Brain microvascular endothelial cell (primary cell): ENCODE measurements at regions not wholly inside any gene's neighbourhood (a gene's known extent, or its start where the extent isn't known, plus 50 kb on each side); places are given as distances from the start of the nearest gene placed in this dataset.

Experiments used
- DNase-seq: peaks from one replicate; pipeline ENCODE4 v3.0.0-alpha.2; 2020
- H3K27ac ChIP-seq: fragments of 250-450 bp; sonication (Bioruptor Pico); 2 replicates; pipeline ENCODE4 v1.5.1; 2020; ENCODE audit warnings: mild to moderate bottlenecking, moderate library complexity
- H3K27me3 ChIP-seq: fragments of 250-450 bp; sonication (Bioruptor Pico); replicated peaks from 2 replicates; pipeline ENCODE4 v1.5.1; 2020; ENCODE audit warnings: mild to moderate bottlenecking
- H3K36me3 ChIP-seq: fragments of 250-450 bp; sonication (Bioruptor Pico); replicated peaks from 2 replicates; pipeline ENCODE4 v1.5.1; 2020; ENCODE audit warnings: mild to moderate bottlenecking
- H3K4me3 ChIP-seq: 2 replicates; pipeline ENCODE4 v1.5.1; 2011; ENCODE audit warnings: low read depth, mild to moderate bottlenecking, control low read depth, low read length, moderate library complexity
- in situ Hi-C: cut with HindIII; loops from 2 replicates; pipeline ENCODE4 v1.10.0; 2017; ENCODE audit warnings: low sequenced_read_pairs, low pct_ligation_motif_present
- TF ChIP-seq, protein P1 (sequence below): IDR thresholded peaks from 2 replicates; pipeline ENCODE4 v1.5.1; 2011; ENCODE audit warnings: low read depth, mild to moderate bottlenecking, moderate library complexity, low read length, control low read depth, inconsistent platforms; ENCODE audit errors: missing control alignments

GRCh38 chr6:44059359-44060346 is 67.6 kb downstream of the MRPL14 start:
- in situ Hi-C loops = no loop called here
- no peaks in the 10 kb centered on the region for H3K27me3 ChIP-seq
- H3K27ac ChIP-seq = peak overlapping the region; percentile 97
- H3K36me3 ChIP-seq = no peaks in the 10 kb centered on the region
- DNase-seq = no peak
- no peak overlapping the region for H3K4me3 ChIP-seq
- TF ChIP-seq, protein P1, sequence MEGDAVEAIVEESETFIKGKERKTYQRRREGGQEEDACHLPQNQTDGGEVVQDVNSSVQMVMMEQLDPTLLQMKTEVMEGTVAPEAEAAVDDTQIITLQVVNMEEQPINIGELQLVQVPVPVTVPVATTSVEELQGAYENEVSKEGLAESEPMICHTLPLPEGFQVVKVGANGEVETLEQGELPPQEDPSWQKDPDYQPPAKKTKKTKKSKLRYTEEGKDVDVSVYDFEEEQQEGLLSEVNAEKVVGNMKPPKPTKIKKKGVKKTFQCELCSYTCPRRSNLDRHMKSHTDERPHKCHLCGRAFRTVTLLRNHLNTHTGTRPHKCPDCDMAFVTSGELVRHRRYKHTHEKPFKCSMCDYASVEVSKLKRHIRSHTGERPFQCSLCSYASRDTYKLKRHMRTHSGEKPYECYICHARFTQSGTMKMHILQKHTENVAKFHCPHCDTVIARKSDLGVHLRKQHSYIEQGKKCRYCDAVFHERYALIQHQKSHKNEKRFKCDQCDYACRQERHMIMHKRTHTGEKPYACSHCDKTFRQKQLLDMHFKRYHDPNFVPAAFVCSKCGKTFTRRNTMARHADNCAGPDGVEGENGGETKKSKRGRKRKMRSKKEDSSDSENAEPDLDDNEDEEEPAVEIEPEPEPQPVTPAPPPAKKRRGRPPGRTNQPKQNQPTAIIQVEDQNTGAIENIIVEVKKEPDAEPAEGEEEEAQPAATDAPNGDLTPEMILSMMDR = no peak

DNA sequence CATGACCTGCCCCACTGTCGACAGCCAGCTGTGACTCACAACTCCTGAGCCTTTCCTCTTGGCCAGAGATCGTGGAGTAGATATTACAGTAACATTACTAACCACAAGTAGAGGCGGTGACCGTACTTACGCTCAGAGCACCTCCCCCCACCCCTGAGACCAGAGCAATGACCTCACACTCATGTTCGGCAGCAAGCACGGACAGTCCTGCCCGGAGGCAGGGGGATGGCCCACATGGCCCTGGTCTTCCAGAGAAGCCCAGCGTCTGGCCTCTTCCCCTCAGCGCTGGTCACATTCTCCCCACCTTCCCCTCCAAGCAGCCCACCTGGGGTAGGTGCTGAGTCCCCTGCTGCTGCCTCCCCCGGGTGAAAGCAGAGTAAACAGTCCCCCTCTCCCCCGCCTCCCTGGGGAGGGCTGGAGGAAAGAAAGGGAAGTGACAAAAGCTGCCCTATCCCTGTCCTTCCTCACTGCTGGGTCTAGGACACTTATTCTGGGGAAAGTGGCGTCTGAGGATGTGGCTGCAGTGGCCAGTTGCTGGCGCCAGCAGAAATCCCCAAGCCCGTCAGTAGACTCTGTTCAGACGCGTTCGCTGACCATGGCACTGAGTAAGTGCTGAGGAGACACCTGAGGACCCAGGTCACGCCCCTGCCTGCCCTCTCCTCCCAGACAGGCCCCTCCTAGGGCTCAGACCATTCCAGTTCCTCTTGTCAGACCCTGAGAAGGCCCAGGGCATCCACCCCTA is 68.5 kb downstream of the MRPL14 start:
- in situ Hi-C loops = no loop called here
- peak overlapping the region; percentile 97 for H3K27ac ChIP-seq
- no peak overlapping the region for H3K4me3 ChIP-seq
- H3K36me3 ChIP-seq = no peaks in the 10 kb centered on the region
- H3K27me3 ChIP-seq = no peaks in the 10 kb centered on the region
- peak; percentile 100 for DNase-seq
- TF ChIP-seq, protein P1 = no peak

DNA sequence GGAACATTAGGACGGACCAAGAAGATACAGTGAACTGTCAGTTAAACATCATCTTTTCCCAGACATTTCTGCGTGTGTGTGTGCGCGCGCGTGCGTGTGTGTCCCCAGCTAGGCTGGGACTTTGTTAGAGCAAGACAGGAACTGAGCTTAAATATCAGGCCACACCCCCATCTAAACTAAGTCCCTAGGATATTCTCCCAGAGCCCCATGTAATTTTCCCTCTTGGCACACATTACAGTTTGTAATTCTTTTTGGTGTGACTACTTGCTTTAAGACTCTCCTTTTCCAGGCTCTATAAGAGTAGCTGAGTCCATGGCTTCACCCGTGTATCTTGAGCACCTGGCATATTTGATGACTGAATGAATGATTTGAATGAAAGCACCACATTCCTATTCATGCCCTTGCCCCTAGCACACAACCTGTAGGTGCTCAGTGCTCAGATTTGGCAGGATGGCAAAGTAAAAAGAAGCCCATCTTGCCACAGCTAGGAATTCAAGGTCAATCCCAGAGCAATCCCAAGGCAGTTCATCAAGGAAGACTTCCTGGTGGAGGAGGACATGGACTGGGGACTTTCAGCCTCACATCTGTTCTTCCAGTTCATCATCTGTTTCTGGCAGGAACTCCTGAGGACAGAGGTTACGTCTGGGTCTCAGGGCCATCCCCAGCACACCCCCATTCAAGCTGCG is 69.2 kb downstream of the MRPL14 start:
- no peak overlapping the region for H3K4me3 ChIP-seq
- H3K27ac ChIP-seq = peak overlapping the region; percentile 97
- no peak for DNase-seq
- no peaks in the 10 kb centered on the region for H3K36me3 ChIP-seq
- no peaks in the 10 kb centered on the region for H3K27me3 ChIP-seq
- in situ Hi-C loops = no loop called here
- TF ChIP-seq, protein P1 = no peak

DNA sequence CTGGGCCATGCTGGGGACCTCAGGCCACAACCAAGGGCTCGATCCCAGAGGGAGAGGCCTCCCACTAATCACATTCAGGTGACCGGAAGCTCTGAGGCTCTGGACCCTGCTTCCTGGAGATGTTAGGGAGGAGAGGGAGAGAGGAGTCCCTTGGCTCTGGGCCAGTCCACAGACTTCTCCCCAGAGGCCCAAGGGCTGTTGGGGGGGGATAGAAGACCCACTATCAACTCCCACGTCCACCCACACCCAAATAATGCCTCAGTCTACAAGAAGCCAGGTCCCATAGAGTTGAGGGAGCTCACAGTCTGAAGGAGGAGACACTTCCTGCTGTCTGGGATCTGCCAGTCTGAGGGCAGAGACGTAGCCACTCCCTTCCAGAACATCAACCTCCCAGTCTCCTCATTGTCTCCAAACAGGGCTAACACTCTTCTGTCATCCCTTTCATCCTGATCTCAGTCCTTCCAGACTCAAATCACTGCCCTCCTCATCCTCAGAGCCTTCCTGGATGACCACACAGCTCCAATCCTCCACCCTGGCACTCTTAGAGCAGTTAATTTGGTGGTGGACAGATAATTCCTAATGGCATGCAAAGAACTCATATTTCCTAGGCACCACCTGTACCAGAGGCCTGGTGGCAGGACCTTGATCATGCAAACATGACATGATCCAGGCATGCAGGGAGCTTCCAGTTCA is 69.9 kb downstream of the MRPL14 start:
- Histone ChIP-seq H3K27me3 (no peaks in the 10 kb centered on the region), H3K4me3 (no peak overlapping the region), H3K27ac (peak overlapping the region; percentile 97), H3K36me3 (no peaks in the 10 kb centered on the region)
- in situ Hi-C loops = no loop called here
- no peak for DNase-seq
- TF ChIP-seq, protein P1 = no peak
